Mesendoderm (in vitro differentiated cells): ENCODE measurements at regions not wholly inside any gene's neighbourhood (a gene's known extent, or its start where the extent isn't known, plus 50 kb on each side); places are given as distances from the start of the nearest gene placed in this dataset.
A peak's percentile ranks its signal among the peaks of the same experiment; 100 is the strongest.
"Not testable (repeated sequence)": the region's sequence is repeated elsewhere in the genome, so short reads cannot be mapped to it uniquely, and the experiment has no call there.

ENCODE experiments used
- DNase-seq: peaks from one replicate; pipeline ENCODE4 v3.0.0; 2013
- H2AK5ac ChIP-seq: 2 replicates; pipeline ENCODE4 v1.6.1; 2013; ENCODE audit warnings: low read length, inconsistent platforms
- H2BK120ac ChIP-seq: 2 replicates; pipeline ENCODE4 v1.6.1; 2013; ENCODE audit warnings: low read depth, mild to moderate bottlenecking, low read length, moderate library complexity, mixed read lengths
- H2BK15ac ChIP-seq: replicated peaks from 2 replicates; pipeline ENCODE4 v1.6.1; 2013; ENCODE audit warnings: low read depth, mild to moderate bottlenecking, moderate library complexity
- H2BK5ac ChIP-seq: 2 replicates; pipeline ENCODE4 v1.6.1; 2013; ENCODE audit warnings: low read length, inconsistent platforms
- H3K18ac ChIP-seq: 2 replicates; pipeline ENCODE4 v1.6.1; 2013; ENCODE audit warnings: mild to moderate bottlenecking, low read length, mixed read lengths
- H3K23ac ChIP-seq: one replicate; pipeline ENCODE4 v1.6.1; 2013; ENCODE audit warnings: low read length
- H3K27ac ChIP-seq: 2 replicates; pipeline ENCODE4 v1.5.1; 2013; ENCODE audit warnings: low read depth, mild to moderate bottlenecking, inconsistent platforms, low read length, moderate library complexity
- H3K27me3 ChIP-seq: 2 replicates; pipeline ENCODE4 v1.6.1; 2013; ENCODE audit warnings: low read length, control low read depth, mild to moderate bottlenecking, inconsistent platforms; ENCODE audit not compliant: insufficient read depth, poor library complexity
- H3K36me3 ChIP-seq: 2 replicates; pipeline ENCODE4 v1.6.1; 2013; ENCODE audit warnings: low read length, inconsistent platforms; ENCODE audit not compliant: control insufficient read depth, insufficient read depth
- H3K4ac ChIP-seq: one replicate; pipeline ENCODE4 v1.6.1; 2013; ENCODE audit warnings: low read depth, mild to moderate bottlenecking, low read length, moderate library complexity
- H3K4me1 ChIP-seq: 2 replicates; pipeline ENCODE4 v1.6.1; 2013; ENCODE audit warnings: low read depth, low read length, inconsistent platforms; ENCODE audit not compliant: control insufficient read depth
- H3K4me2 ChIP-seq: 2 replicates; pipeline ENCODE4 v1.6.1; 2013; ENCODE audit warnings: low read length
- H3K4me3 ChIP-seq: 2 replicates; pipeline ENCODE4 v1.5.1; 2013; ENCODE audit warnings: mild to moderate bottlenecking, low read length
- H3K56ac ChIP-seq: one replicate; pipeline ENCODE4 v1.6.1; 2013; ENCODE audit warnings: low read length
- H3K79me1 ChIP-seq: 2 replicates; pipeline ENCODE4 v1.6.1; 2013; ENCODE audit warnings: low read length, inconsistent platforms
- H3K79me2 ChIP-seq: 2 replicates; pipeline ENCODE4 v1.6.1; 2013; ENCODE audit warnings: mild to moderate bottlenecking, low read length; ENCODE audit not compliant: control insufficient read depth, insufficient read depth
- H3K9ac ChIP-seq: 2 replicates; pipeline ENCODE4 v1.6.1; 2013; ENCODE audit warnings: low read length, inconsistent platforms
- H4K5ac ChIP-seq: one replicate; pipeline ENCODE4 v1.6.1; 2013; ENCODE audit warnings: low read length
- H4K8ac ChIP-seq: one replicate; pipeline ENCODE4 v1.6.1; 2013; ENCODE audit warnings: low read depth, mild to moderate bottlenecking, control low read depth, low read length, moderate library complexity
- WGBS: extraction: QIAGEN DNeasy Blood & Tissue Kit; methylation state at CpG from one replicate; pipeline ENCODE4 v1.1.7; 2013; ENCODE audit warnings: low lambda C conversion rate, missing lambda C conversion rate; ENCODE audit not compliant: insufficient coverage; ENCODE audit errors: extremely low coverage; 5-methylcytosine and 5-hydroxymethylcytosine counted together

DNA sequence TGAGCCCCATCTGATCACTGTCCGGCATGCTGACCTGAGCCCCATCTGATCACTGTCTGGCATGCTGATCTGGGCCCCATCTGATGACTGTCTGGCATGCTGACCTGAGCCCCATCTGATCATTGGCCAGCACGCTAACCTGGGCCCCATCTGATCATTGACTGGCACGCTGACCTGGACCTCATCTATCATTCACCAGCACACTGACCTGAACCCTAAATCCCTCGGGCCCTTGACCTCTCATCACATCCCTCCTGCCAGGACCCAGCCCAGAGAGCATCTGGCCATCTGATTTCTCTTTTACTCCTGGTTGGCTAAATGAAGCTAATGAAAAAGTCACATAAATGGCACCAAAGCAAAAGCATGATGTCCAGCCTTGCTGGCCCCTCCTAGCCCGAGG, 207.1 kb downstream of the NDUFA10 start:
- Histone ChIP-seq H3K4me1 (no peaks in the 10 kb centered on the region), H2BK5ac (no peak overlapping the region), H3K36me3 (no peaks in the 10 kb centered on the region), H4K8ac (no peak overlapping the region), H2BK15ac (no peak overlapping the region), H3K27me3 (no peaks in the 10 kb centered on the region), H3K79me2 (no peaks in the 10 kb centered on the region), H3K4ac (no peak overlapping the region), H2BK120ac (no peak overlapping the region), H2AK5ac (no peak overlapping the region), H3K4me3 (no peak overlapping the region), H3K4me2 (no peak overlapping the region), H3K9ac (no peak overlapping the region), H3K56ac (no peak overlapping the region), H4K5ac (no peak overlapping the region), H3K23ac (no peak overlapping the region), H3K27ac (no peak overlapping the region), H3K79me1 (no peaks in the 10 kb centered on the region), H3K18ac (no peak overlapping the region)
- DNase-seq = no peak
- WGBS = no CpG with 5 or more reads among the region's 5 CpGs

DNA sequence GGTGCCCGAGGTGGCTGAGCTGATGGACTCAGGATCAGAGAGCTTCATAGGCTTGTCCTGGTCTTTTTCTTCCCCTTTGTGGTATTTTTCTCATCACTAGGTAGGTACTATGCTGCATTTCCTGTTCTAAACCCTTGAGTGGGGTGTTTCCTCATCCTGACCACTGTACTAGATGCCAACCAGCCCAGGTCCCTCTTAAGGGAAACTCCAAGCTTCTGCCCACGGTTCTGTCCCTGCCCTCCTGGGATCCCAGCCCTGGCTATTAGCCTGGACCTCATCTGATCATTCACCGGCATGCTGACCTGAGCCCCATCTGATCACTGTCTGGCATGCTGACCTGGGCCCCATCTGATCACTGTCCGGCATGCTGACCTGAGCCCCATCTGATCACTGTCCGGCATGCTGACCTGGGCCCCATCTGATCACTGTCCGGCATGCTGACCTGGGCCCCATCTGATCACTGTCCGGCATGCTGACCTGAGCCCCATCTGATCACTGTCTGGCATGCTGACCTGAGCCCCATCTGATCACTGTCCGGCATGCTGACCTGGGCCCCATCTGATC, 207.6 kb downstream of the NDUFA10 start:
- H4K8ac ChIP-seq, H2BK5ac ChIP-seq, H2BK120ac ChIP-seq, H3K4ac ChIP-seq, H3K23ac ChIP-seq, H3K4me2 ChIP-seq, H3K18ac ChIP-seq, H2AK5ac ChIP-seq, DNase-seq, H3K9ac ChIP-seq, H3K79me2 ChIP-seq, H3K36me3 ChIP-seq, H3K27me3 ChIP-seq, H3K4me3 ChIP-seq, H3K56ac ChIP-seq, H2BK15ac ChIP-seq, H3K27ac ChIP-seq, H4K5ac ChIP-seq, H3K4me1 ChIP-seq, H3K79me1 ChIP-seq: not testable (repeated sequence)
- WGBS = no CpG with 5 or more reads among the region's 8 CpGs

DNA sequence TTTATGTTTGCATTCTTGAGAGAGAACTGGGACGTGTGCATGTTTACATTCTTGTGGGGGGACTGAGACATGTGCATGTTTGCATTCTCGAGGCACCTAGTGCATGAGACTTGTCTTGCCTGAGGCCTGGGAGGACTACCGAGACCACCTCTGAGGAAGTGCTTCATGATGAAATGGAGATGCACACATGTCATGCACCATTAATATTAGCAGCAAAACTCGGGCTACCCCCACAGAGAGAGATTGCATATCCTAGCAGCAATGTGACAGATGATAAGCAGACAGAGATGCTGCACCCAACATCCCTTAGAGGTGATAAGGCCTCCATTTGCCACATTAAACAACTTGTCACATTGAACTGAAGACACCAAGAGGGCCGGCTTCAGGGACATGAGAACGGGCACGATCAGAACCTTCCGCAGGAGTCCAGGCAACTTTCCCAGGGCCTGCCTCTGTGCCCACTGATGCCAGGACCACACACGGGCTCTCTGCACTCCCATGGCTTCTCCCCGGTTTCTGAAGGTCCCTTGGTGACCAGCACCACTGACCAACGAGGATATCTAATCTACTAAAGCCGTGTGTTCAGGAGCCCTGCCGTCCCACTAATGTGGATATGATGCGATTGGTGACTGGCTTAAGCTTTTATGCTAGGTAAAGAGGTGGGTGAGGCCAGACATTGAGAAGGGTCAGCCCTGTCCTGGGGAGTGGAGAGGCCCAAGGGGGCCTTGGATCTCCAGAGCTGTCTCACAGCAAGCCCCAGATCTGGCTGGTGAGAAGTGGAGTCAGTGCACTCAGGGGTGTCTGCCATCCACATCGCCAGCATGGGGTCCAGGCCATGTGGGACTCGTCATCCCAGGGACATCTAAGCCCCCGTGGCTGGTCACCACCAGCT, 208.3 kb downstream of the NDUFA10 start:
- no peaks in the 10 kb centered on the region for H3K79me1 ChIP-seq
- H3K18ac ChIP-seq = no peak overlapping the region
- H3K23ac ChIP-seq = no peak overlapping the region
- no peak overlapping the region for H2BK15ac ChIP-seq
- WGBS = no CpG with 5 or more reads among the region's 17 CpGs
- H3K4ac ChIP-seq = no peak overlapping the region
- no peak overlapping the region for H3K56ac ChIP-seq
- no peak overlapping the region for H2BK120ac ChIP-seq
- peak; percentile 7 for DNase-seq
- H3K4me1 ChIP-seq = no peaks in the 10 kb centered on the region
- H4K5ac ChIP-seq = no peak overlapping the region
- H3K4me2 ChIP-seq = no peak overlapping the region
- H3K4me3 ChIP-seq = no peak overlapping the region
- H2AK5ac ChIP-seq = no peak overlapping the region
- H2BK5ac ChIP-seq = no peak overlapping the region
- no peaks in the 10 kb centered on the region for H3K36me3 ChIP-seq
- no peaks in the 10 kb centered on the region for H3K27me3 ChIP-seq
- H3K27ac ChIP-seq = no peak overlapping the region
- H3K9ac ChIP-seq = no peak overlapping the region
- H4K8ac ChIP-seq = no peak overlapping the region
- H3K79me2 ChIP-seq = no peaks in the 10 kb centered on the region

DNA sequence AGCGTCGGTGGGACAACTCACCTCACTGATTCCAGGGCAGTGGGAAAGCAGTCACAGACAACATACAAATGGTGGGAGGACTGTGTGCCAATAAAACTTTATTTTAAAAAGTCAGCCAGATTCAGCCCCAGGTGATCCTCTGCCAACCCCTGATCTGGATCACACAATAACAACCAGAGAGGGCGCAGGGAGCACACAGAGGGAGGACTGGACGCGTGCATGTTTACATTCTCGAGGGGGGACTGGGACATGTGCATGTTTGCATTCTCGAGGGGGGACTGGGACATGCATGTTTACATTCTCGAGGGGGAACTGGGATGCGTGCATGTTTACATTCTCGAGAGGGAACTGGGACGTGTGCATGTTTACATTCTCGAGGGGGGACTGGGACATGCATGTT, 209.5 kb downstream of the NDUFA10 start:
- Histone ChIP-seq H3K4me1 (no peaks in the 10 kb centered on the region), H2BK15ac (no peak overlapping the region), H3K4me2 (no peak overlapping the region), H2AK5ac (no peak overlapping the region), H2BK5ac (no peak overlapping the region), H3K4ac (no peak overlapping the region), H4K5ac (no peak overlapping the region), H3K79me2 (no peaks in the 10 kb centered on the region), H3K4me3 (no peak overlapping the region), H3K27ac (no peak overlapping the region), H3K27me3 (no peaks in the 10 kb centered on the region), H4K8ac (no peak overlapping the region), H2BK120ac (no peak overlapping the region), H3K9ac (no peak overlapping the region), H3K18ac (no peak overlapping the region), H3K36me3 (no peaks in the 10 kb centered on the region), H3K56ac (no peak overlapping the region), H3K79me1 (no peaks in the 10 kb centered on the region), H3K23ac (no peak overlapping the region)
- DNase-seq = no peak
- WGBS = no CpG with 5 or more reads among the region's 12 CpGs

DNA sequence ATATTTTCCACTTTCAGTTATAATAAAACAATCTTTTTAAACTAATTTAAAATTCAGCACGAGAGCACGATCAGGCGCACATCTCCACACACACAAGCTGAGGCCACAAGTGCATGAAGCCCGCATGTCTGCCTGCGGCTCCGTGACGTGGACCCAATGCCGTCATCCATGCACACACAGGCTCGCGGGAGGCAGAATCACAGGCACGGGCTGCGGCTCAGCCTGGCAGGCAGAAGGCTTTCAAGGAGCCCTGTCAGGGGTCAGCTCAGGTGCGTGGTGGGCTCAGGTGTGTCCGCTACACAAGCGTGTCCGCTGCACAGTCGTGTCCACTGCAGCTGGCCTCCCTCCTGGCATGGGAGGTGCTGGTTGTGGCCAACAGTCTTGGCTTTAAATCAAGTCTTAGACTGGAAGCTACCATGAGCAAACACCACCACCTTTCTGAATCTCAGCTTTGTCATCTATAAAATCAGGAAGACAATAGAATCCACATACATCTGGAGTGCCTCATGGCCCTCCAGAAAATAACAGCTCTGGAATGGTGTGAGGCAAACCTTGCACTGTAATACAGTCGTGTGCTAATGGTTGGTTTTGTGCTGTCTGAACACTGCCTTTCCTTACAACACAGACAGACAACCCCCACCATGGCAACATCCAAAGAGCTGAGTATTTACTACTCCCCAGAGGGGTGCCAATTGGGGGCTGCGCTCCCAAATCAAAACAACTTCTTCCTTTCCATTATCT, 210.1 kb downstream of the NDUFA10 start:
- no peak overlapping the region for H3K4ac ChIP-seq
- H2AK5ac ChIP-seq = no peak overlapping the region
- H3K4me3 ChIP-seq = no peak overlapping the region
- H2BK15ac ChIP-seq = no peak overlapping the region
- no peak overlapping the region for H3K23ac ChIP-seq
- no peak overlapping the region for H4K8ac ChIP-seq
- no peaks in the 10 kb centered on the region for H3K79me2 ChIP-seq
- no peak overlapping the region for H4K5ac ChIP-seq
- H3K36me3 ChIP-seq = no peaks in the 10 kb centered on the region
- peak overlapping the region; percentile 34 for H3K56ac ChIP-seq
- H3K4me2 ChIP-seq = no peak overlapping the region
- H3K4me1 ChIP-seq = no peaks in the 10 kb centered on the region
- WGBS = no CpG with 5 or more reads among the region's 19 CpGs
- H3K27ac ChIP-seq = no peak overlapping the region
- no peaks in the 10 kb centered on the region for H3K27me3 ChIP-seq
- no peak overlapping the region for H2BK5ac ChIP-seq
- no peak for DNase-seq
- no peak overlapping the region for H2BK120ac ChIP-seq
- no peak overlapping the region for H3K9ac ChIP-seq
- no peaks in the 10 kb centered on the region for H3K79me1 ChIP-seq
- H3K18ac ChIP-seq = no peak overlapping the region
